GM06990 (cell line): ENCODE measurements at regions not wholly inside any gene's neighbourhood (a gene's known extent, or its start where the extent isn't known, plus 50 kb on each side); places are given as distances from the start of the nearest gene placed in this dataset.

ENCODE experiments used
- DNase-seq: peaks from one replicate; pipeline ENCODE4 v3.0.0-alpha.2; 2011; ENCODE audit not compliant: insufficient read length; ENCODE audit errors: extremely low read depth
- H3K27me3 ChIP-seq: replicated peaks from 2 replicates; pipeline ENCODE4 v1.6.0; 2011; ENCODE audit warnings: low read length; ENCODE audit not compliant: control insufficient read depth, insufficient read depth
- H3K36me3 ChIP-seq: 2 replicates; pipeline ENCODE4 v1.5.1; 2011; ENCODE audit warnings: low read length; ENCODE audit not compliant: control insufficient read depth, insufficient read depth
- H3K4me3 ChIP-seq: replicated peaks from 2 replicates; pipeline ENCODE4 v1.5.1; 2011; ENCODE audit warnings: low read depth, mild to moderate bottlenecking, control low read depth, low read length
- TF ChIP-seq, protein P1 (sequence below): IDR thresholded peaks from 2 replicates; pipeline ENCODE4 v1.5.1; 2011; ENCODE audit warnings: low read length, control low read depth, mild to moderate bottlenecking, inconsistent platforms; ENCODE audit not compliant: insufficient read depth, poor library complexity, severe bottlenecking

DNA sequence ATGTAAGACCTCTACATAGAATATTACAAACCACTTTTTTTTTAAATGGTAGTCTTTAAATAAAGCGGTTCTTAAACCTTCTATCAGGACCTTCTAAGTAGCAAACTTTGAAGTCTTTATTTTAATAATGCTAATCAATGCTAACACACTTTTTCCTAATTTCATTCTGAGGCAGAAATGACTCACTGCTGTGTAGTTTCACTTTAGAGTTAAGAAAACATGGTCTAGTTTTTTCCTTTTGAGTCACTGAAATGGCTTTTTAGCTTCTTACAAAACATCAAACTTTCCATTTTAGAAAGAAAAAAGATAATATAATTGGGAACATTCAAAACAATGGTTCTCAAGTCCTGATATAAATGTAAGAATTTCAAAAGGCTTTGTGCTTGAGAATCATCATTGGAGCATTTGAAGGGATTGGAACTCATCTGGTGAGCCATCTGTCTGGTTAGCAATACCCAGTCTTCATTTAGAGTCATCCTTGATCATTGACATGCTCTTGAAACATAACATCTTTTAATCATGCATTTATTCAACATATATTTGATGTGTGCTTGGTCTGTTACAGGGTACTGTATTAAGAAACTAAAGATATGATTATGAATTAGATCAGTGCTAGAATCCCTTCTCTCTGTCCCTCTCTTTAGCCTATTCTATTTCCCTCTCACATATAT lies 258.3 kb upstream of the MON1B start:
- no peak overlapping the region for H3K4me3 ChIP-seq
- H3K27me3 ChIP-seq: no peaks in the 10 kb centered on the region
- TF ChIP-seq, protein P1, sequence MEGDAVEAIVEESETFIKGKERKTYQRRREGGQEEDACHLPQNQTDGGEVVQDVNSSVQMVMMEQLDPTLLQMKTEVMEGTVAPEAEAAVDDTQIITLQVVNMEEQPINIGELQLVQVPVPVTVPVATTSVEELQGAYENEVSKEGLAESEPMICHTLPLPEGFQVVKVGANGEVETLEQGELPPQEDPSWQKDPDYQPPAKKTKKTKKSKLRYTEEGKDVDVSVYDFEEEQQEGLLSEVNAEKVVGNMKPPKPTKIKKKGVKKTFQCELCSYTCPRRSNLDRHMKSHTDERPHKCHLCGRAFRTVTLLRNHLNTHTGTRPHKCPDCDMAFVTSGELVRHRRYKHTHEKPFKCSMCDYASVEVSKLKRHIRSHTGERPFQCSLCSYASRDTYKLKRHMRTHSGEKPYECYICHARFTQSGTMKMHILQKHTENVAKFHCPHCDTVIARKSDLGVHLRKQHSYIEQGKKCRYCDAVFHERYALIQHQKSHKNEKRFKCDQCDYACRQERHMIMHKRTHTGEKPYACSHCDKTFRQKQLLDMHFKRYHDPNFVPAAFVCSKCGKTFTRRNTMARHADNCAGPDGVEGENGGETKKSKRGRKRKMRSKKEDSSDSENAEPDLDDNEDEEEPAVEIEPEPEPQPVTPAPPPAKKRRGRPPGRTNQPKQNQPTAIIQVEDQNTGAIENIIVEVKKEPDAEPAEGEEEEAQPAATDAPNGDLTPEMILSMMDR: no peak
- H3K36me3 ChIP-seq: no peaks in the 10 kb centered on the region
- DNase-seq: no peak

DNA sequence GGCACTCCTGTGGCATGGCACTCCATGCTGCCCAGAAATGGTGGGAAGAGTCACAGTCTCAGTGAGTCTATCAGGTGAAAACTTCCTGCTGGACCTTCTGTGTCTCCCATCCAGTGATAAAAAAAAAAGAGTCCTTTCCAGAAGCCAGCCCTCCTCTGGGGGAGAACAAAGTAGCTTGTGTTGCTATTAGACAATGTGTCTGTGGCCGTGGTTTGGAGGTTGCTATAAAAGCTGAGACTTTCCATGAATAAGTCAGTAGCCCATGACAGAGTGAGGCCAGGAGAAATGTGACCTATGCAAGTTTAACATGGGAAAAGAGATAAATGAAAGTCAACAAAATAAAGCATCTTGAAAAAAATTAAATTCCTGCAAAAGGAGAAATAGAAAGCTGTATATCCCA lies 250.7 kb upstream of the MON1B start:
- no peak overlapping the region for H3K4me3 ChIP-seq
- TF ChIP-seq, protein P1: no peak
- no peak for DNase-seq
- no peaks in the 10 kb centered on the region; the same call in 1 of the 2 replicates for H3K27me3 ChIP-seq
- no peaks in the 10 kb centered on the region for H3K36me3 ChIP-seq

DNA sequence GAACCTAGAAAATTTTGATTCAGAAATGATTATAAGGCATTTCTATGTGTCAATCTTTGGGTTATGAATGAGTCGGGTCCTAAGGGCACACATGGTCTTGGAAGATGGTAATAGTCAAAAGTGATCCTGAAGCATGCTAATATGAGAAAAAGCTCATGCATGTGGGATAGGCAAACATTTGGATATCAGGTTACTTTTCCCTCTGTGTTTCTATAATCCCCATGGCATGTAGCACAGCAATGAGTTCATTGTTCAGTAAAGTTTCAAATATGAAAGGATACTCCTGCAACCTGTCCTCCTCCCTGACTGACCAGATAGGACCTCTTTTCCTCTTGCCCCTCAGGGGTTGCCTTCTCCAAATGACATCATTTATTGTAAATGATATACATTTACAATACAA lies 249.9 kb upstream of the MON1B start:
- H3K27me3 ChIP-seq: no peaks in the 10 kb centered on the region; the same call in 1 of the 2 replicates
- no peaks in the 10 kb centered on the region for H3K36me3 ChIP-seq
- no peak overlapping the region for H3K4me3 ChIP-seq
- TF ChIP-seq, protein P1: no peak
- no peak for DNase-seq

DNA sequence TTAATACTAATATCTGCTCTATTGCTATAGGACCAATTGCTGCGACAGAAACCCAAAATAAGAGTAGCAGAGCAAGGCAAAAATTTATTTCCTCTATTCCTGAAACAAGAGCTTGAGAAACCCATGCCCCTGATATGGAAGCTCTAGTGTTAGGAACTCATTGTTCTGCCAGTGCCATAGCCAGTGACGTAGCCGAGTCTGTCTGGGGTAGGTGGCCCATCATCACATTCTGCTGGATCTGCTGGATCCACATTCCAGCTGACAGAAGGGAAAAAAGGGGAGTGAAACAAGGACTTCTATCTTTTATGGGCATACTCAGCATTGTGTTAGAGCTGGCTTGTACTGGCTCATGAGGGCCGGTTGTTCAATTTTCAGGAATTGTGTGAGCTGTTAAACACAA lies 248.9 kb upstream of the MON1B start:
- TF ChIP-seq, protein P1: no peak
- DNase-seq: no peak
- Histone ChIP-seq H3K36me3 (no peaks in the 10 kb centered on the region), H3K27me3 (no peaks in the 10 kb centered on the region; the same call in 1 of the 2 replicates), H3K4me3 (no peak overlapping the region)

DNA sequence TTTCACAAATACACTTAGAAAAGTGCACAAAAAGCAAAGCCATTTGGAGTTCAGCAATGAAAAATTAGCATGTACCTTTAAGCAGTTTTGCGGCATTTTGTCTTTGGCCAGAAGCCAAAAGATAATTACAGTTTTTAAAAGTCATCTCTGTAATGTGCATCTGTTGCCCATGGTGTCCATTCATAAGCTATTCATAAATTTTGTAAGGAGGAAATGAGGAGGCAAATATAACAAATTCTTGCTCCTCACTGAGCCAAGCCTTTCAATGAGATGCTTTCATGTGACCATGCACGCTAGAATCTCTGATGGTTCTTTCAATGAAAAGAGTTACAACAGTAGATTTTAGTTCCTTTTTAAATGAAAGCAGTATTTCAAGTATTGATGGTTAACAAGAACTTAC lies 247.1 kb upstream of the MON1B start:
- no peaks in the 10 kb centered on the region; the same call in 1 of the 2 replicates for H3K27me3 ChIP-seq
- no peak overlapping the region for H3K4me3 ChIP-seq
- no peak for DNase-seq

More for the DNA sequence above, 247.1 kb upstream of the MON1B start:
- no peaks in the 10 kb centered on the region for H3K36me3 ChIP-seq
- TF ChIP-seq, protein P1: no peak
